DMS114 treated with DMSO at 0.1 percent for 48 hours (cell line): ENCODE measurements at regions not wholly inside any gene's neighbourhood (a gene's known extent, or its start where the extent isn't known, plus 50 kb on each side); places are given as distances from the start of the nearest gene placed in this dataset.

ENCODE experiments used
- DNase-seq: peaks from one replicate; lab custom pipeline; 2025; ENCODE audit not compliant: unreplicated experiment; lab: John Stamatoyannopoulos, UW

DNA sequence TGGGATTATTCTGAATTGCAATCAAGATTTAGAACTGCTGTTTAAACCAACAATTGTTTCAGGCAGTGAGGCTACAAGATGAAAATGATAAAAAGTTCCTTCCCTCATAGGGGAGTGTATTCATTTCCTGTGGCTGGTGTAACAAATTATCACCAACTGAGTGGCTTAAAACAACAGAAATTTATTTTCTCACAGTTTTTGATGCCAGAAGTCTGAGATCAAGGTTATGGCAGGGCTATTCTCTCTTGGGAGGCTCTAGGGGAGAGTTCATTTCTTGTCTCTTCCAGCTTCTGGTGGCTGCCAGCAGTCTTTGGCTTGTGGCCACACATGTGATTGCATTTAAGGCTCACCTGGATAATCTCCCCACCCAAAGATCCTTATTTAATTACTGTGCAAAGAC lies 290.5 kb upstream of the ZSWIM2 start:
- DNase-seq, result no peak

DNA sequence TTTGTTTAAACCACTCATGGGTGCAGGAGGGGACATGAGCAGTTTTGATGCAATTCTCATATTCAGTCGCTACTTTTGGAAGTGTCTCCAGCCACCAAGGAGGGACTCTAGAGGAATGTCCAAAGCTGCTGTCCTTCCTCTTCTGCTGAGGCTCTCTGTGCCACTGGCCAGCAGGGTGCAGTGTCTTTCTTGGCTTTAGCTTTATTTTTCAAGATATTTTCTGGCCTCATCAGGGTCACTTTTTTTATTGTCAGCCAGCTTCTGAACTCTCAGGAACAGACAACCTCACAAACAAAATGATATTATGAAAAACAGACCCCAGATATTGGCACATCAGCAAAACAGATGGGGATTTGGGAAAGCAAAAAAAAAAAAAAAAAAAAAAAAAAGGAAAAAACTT lies 289.3 kb upstream of the ZSWIM2 start:
- DNase-seq, result peak; percentile 13

DNA sequence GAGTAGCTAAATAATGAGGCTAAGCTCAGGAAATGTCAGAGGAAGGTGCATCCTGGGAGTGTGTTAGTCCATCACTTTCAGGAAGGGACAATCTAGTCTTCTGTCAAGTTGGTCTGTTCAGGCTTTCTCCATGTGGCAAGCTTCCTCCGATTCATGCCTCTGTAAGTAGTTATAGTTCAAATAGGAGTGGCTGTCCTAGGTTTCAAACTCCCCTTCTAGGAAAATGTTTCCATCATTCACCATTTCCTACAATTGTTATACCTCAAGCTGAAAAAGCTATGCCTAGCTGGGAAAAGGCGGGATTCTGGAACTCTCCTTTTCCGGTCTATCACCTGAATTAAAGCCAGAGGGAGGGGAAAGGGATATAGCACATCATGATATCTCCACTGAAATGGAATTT lies 287.7 kb upstream of the ZSWIM2 start:
- no peak for DNase-seq

DNA sequence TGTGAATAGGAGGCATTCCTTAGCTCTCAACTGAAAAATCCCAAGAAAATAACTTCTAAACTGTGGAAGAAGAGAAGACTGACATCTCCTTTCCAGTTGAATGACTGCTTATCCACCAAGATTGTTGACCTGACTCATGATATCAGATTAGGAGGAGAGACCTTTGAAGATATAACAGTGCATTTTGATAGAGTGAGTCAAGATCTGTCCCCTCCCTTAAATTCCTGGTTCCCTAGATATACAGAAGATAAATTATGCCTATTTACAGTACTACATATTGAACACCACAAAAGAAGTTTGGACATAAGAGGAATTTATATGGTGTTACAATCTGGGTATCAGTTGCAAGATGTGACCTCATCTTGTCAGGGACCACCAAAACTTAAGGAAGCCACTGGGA lies 285.3 kb upstream of the ZSWIM2 start:
- no peak for DNase-seq

DNA sequence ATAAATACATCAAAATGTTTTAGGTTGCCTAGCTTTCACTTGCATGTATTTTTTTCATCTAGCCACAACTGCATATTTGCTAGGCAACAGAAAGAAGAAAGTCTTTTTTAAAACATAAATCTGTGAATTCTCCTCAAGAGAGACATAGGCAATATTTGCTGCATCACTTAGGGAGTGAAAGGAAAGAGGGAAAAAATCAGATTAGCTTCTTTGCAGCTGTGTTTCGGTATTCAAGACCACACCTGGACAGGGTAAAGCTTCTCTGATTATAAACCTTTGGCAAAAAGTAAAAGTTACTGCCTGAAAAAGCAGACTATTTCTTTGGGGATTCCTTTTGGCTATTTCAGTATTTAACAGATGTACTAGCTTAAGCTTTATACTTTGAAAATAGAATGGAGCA lies 280.9 kb upstream of the ZSWIM2 start:
- no peak for DNase-seq

DNA sequence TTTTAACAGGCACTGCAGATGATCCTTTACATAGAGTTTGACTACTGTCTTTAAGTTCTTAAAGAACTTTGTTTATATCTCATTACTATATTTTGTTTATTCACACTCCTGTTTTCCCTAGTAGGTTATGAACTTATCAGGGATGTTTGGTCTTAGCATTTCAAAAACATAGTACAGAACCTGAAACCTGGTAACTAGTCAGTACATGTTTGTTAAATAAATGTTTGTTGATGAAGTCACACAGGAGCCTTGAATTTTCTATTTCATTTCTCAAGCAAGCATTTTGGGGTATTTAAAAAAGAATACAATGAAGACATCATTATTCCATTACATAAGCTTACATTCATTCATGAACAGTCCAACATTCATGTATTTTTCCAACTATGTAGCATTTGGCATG lies 280.3 kb upstream of the ZSWIM2 start:
- no peak for DNase-seq

DNA sequence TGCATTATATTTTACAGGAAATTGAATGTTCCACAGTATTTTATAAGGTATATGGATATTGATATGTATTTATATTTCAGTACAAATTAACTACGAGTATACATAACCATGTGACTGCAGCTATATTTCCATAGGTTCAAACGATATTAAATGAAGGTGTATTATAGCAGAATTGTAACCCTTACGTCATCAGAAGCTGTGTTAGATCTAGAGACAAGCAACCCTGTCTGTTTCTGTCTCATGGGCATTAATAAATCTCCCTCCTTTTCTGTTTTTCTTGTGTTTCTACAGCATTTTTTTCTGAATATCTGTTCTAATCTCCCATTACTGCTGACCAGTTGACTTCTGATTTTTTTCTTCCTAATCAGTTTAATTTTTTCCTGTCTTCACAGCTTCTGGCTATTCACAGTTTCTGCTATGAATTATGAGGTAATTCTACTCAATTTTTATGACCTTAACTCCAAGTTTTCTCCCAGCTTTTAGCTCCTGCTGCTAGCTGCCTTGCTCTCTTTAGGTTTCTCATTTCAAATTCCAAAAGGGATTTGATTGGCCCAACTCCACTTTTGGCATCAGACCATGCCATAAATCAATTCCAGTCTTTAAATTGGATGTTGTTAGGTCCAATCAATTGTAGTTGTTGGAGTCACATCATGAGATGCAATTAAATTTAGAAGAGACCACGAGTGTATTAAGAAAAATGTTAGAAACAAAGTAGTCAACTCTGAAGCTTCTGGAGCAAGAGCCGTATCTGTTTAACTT lies 277.5 kb upstream of the ZSWIM2 start:
- DNase-seq, result no peak

DNA sequence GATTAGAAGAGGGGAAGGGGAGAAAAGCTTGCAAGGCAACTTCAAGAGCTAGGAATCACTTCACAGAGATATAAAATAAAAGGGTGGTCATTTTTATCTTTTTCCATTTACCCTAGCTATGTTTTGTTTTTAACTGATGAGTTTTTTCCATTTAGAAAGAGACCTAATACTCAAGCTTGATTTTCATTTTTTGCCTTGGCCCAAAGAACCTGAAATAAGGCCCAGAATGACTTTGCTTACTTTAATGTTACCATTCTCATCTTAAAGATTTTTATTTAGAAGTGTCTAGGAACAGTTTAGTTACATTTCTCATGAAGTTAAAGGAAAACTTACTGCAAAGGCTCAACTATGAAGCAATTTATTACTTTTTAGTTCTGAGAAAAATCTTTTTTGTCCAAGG lies 276.3 kb upstream of the ZSWIM2 start:
- DNase-seq, result no peak

DNA sequence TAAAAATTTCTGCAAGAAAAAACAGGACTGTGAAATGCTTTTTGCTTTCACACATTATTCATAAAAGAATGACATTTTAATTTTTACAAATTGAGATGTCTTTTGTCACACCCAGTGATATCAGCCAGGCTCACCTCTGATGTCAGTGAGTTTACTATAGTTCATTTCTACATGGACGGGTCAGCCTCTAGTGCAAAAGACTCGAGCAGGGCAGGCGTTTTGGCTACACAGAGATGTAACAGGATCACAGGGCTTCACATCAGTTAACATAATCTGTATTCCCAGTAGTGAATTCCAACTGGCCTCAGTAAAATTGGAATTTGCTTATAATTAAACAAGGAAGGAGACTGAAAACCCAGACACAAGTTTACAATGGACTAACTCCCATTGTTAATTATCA lies 275.6 kb upstream of the ZSWIM2 start:
- no peak for DNase-seq

DNA sequence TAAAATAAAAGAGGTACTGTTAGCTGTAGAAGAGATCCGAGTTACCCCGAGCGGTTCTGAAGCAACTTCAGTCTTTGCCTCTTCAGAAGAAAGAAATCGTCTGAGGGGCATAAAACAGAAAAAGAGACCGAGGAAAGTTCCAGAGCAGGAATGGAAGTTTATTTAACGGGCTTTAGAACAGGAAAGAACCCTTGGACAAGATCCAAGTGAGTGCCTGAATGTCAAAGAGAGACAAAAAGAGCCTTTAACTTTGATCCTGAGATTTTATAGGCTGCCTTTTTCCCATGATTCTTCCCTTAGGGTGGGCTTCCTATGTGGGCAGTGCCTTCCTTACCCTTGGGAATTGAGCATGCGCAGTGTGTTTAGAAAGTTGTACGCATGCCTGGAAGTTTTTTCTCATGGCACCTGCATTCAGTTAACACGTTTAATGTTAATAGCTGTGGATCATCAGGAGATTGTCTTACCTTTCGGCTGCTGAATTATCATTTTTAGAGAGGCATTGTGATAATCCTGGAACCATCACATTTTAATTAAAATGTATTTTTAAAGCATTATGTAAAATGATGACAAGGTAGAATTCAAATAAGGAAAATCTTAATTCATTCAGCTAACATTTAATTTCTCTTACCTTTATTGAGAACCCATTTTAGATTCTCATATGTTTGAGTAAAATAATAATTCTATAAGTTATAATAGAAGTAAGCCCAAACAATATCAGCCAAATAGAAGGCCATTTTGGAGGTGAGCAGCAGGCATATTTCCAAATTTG lies 269.5 kb upstream of the ZSWIM2 start:
- DNase-seq, result no peak

DNA sequence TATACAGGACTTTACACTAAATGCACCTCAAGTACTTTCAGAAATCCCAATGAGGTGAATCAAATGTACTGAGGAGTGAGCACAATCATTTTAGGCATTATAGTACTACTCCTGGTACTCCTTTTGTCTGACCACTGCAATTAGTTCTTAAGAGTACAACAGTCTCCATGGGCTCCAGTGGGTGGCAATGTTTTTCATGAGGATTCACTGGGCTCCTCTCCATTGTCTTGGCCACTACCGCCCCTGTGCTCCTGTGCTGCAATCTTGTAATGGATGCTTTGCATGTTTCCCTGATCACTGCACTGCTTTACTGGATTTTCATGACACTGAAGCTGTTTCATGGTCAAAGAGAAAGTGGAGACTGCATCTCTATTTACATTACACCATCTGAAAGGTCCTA lies 268.5 kb upstream of the ZSWIM2 start:
- no peak for DNase-seq

GRCh38 chr2:187115627-187116026 lies 266.7 kb upstream of the ZSWIM2 start:
- no peak for DNase-seq

GRCh38 chr2:187107001-187107400 lies 258.0 kb upstream of the ZSWIM2 start:
- DNase-seq, result no peak

- no peak for DNase-seq
These were observed 256.2 kb upstream of the ZSWIM2 start for GRCh38 chr2:187105218-187105617.

DNA sequence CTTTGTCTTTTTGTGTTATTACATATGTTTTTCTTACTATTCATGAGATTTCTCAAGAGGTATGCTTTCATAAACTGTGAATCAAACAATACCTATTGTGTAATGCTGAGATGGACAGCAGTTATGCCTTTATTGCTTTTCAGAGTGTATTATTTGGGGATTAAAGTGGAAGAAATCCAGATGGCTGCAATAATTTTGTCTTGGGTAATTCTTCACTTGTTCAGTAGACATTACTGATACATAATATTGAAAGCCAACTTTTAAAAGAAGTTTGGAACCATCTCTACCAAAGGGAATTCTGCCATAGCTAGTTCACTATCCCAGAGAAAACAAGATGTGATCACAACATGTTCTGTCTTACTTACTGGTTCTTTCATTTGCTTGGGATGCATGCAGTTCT lies 253.4 kb upstream of the ZSWIM2 start:
- no peak for DNase-seq

DNA sequence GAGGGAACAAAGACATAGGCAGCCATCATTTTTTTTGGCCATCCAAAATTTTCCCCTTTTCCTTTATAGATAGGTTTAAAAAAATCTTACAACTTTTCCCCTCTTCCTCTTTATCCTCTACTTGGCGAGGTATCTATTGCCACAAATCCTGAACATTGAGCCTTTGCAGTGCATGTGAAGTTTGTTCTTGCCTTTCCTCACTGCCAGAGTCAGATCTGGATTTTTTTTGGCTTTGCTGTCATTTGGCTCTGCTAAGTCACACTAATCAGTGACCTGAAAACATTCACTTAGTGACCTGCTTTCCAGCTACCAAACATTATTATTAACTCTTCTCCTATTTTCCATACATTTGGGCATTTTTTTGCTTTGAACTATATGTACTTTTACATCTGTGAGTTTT lies 249.2 kb upstream of the ZSWIM2 start:
- DNase-seq, result no peak

DNA sequence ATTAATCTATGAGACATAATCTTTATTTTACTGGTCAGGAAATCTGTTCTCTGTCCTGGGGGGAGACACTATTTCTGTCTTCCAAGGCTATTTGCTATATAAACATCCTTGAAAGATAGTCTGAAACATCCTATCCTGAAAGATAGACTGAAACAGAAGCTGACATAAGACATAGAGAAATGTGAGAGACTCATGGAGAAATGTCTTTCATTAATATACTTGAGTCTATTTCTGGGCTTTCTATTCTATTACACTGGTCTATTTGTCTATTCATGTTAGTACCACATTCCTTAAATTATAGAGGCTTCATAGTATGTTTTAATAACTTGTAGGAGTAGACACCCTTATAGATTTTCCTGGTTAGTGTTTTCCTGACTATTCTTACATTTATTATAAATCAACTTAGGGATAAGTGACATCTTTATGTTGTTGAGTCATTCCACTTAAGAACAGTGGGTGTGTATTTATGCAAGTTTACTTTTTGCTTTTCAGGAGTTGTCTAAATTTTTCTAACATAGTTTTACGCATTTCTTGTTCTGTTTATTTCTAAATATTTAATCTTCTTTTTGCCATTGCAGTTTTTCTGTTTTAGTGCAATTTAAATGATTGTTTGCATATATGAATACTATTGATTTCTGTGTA lies 244.9 kb upstream of the ZSWIM2 start:
- DNase-seq, result no peak

- DNase-seq, result no peak
These were observed 242.7 kb upstream of the ZSWIM2 start for GRCh38 chr2:187091664-187092063.

- no peak for DNase-seq
These were observed 235.6 kb upstream of the ZSWIM2 start for GRCh38 chr2:187084524-187084923.

- DNase-seq, result no peak
These were observed 232.5 kb upstream of the ZSWIM2 start for GRCh38 chr2:187081461-187081860.

- DNase-seq, result no peak
These were observed 230.9 kb upstream of the ZSWIM2 start for GRCh38 chr2:187079901-187080300.

DNA sequence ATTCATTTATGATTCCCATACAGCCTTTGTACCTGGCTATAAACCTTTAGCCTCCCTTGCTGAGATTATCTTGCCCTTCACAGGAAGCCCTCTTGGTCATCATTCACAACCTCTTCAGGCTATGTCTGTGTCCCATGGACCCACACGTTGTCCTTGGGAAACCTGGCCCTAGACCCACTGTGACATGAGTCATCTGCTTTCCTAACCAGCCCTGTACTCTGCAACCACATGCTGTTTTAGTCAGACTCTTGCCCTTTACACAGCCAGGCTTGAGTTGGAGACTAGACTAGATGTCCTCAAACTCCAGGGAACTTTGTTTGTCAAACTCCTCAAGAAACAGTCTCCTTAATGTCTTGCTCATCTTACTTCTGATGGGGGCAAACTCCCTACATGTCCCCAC lies 229.3 kb upstream of the ZSWIM2 start:
- DNase-seq, result no peak
